NCI-H2196 treated with DMSO at 0.1 percent for 48 hours (cell line): ENCODE measurements at regions not wholly inside any gene's neighbourhood (a gene's known extent, or its start where the extent isn't known, plus 50 kb on each side); places are given as distances from the start of the nearest gene placed in this dataset.

ENCODE experiments used
- DNase-seq: peaks from one replicate; lab custom pipeline; 2025; ENCODE audit not compliant: unreplicated experiment; lab: John Stamatoyannopoulos, UW

GRCh38 chr10:130993612-130994011 lies 317.9 kb downstream of the TCERG1L start:
- no peak for DNase-seq

GRCh38 chr10:130994191-130994590 lies 317.3 kb downstream of the TCERG1L start:
- DNase-seq: no peak

- no peak for DNase-seq
Observed at GRCh38 chr10:130994845-130995244, 316.7 kb downstream of the TCERG1L start.

- DNase-seq: no peak
Observed at GRCh38 chr10:130997267-130998045, 314.1 kb downstream of the TCERG1L start.

- no peak for DNase-seq
Observed at GRCh38 chr10:130998046-130998435, 313.5 kb downstream of the TCERG1L start.

GRCh38 chr10:130998642-130999041 lies 312.9 kb downstream of the TCERG1L start:
- no peak for DNase-seq

GRCh38 chr10:130999376-131000202 lies 311.9 kb downstream of the TCERG1L start:
- DNase-seq: no peak

- DNase-seq: no peak
Observed at GRCh38 chr10:131000244-131000643, 311.3 kb downstream of the TCERG1L start.

GRCh38 chr10:131000743-131001142 lies 310.8 kb downstream of the TCERG1L start:
- no peak for DNase-seq

- no peak for DNase-seq
Observed at GRCh38 chr10:131001438-131001837, 310.1 kb downstream of the TCERG1L start.

- DNase-seq: no peak
Observed at GRCh38 chr10:131002031-131002861, 309.3 kb downstream of the TCERG1L start.

GRCh38 chr10:131003455-131003854 lies 308.1 kb downstream of the TCERG1L start:
- DNase-seq: no peak

- DNase-seq: no peak
Observed at GRCh38 chr10:131004276-131004675, 307.2 kb downstream of the TCERG1L start.

- no peak for DNase-seq
Observed at GRCh38 chr10:131006458-131007256, 304.9 kb downstream of the TCERG1L start.

- DNase-seq: no peak
Observed at GRCh38 chr10:131009791-131010190, 301.7 kb downstream of the TCERG1L start.

GRCh38 chr10:131010965-131011575 lies 300.5 kb downstream of the TCERG1L start:
- no peak for DNase-seq

GRCh38 chr10:131011936-131012640 lies 299.4 kb downstream of the TCERG1L start:
- no peak for DNase-seq

GRCh38 chr10:131012641-131012985 lies 298.9 kb downstream of the TCERG1L start:
- DNase-seq: no peak

GRCh38 chr10:131013281-131013912 lies 298.1 kb downstream of the TCERG1L start:
- DNase-seq: no peak
